NCI-H2196 treated with DMSO at 0.1 percent for 48 hours (cell line): ENCODE measurements at regions not wholly inside any gene's neighbourhood (a gene's known extent, or its start where the extent isn't known, plus 50 kb on each side); places are given as distances from the start of the nearest gene placed in this dataset.
A peak's percentile ranks its signal among the peaks of the same experiment; 100 is the strongest.
"Not testable (repeated sequence)": the region's sequence is repeated elsewhere in the genome, so short reads cannot be mapped to it uniquely, and the experiment has no call there.

Source experiments
- DNase-seq: peaks from one replicate; lab custom pipeline; 2025; ENCODE audit not compliant: unreplicated experiment; lab: John Stamatoyannopoulos, UW

DNA sequence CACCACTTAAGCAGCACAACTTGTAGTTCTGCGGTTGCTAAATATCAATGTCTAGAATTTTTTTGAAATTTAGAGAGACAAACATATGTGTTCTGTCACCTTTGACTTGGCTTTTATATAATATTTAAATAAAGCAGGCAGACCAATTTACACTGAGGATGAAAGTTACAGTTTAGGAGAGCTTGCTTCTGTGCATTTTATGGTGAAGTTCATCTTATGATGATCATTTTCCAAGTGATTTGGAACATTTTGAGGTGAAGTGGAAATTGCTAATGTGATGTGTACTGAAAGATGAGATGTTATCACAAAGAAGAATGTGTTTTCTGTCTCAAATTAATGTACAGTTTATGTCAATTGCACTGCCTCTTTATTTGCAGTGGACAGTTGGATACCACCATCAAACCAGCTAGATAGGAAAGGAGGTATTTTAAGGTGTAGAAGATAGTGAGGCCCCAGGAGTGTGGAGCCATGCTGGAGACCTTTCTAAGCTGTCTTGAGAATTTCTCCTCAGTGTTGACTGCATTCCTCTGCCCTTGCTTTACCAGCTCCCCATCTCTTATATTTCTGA, 461.9 kb downstream of the UTRN start:
- DNase-seq, result no peak

DNA sequence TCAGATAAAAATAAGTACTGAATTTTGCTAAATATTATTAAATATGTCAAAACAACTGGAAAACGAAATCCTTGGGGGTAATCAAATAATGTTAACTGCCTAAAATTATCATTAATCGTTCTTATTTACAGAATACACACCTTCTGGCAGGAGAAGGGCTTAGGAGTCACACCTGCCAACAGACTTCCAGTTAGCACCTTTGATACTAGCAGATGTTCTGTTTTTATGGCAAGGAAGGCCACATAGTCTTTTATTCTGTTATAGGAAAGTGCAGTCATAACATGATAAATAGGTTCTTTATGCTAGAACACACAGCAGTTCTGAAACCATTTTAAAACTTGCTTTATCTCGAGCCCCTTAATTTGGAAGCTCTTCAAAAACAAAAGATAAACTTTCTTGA, 464.1 kb downstream of the UTRN start:
- DNase-seq, result peak; percentile 76

- DNase-seq, result no peak
These were observed 468.0 kb downstream of the UTRN start for GRCh38 chr6:144753023-144753705.

- no peak for DNase-seq
These were observed 471.3 kb downstream of the UTRN start for GRCh38 chr6:144756469-144756868.

DNA sequence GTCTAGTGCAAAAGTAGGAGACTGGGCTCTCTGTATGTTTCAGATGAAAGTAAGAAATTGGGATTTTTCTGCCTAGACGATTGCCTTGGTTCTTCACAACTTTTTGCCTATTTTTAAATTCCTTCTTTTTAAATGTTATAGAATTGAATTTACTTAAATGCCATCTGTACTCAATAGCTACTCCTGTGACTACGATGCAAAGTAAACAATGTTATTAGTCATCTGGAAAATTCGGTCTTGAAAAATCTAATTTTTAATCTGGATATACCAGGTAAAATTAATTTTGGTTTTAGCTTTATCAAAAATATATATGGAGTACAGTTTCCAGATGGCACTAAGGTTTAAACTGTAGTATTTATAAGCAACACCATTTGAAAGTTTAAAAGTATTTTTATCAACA, 472.2 kb downstream of the UTRN start:
- no peak for DNase-seq

- no peak for DNase-seq
These were observed 472.6 kb downstream of the UTRN start for GRCh38 chr6:144757730-144758129.

GRCh38 chr6:144758602-144759001, 473.5 kb downstream of the UTRN start:
- no peak for DNase-seq

DNA sequence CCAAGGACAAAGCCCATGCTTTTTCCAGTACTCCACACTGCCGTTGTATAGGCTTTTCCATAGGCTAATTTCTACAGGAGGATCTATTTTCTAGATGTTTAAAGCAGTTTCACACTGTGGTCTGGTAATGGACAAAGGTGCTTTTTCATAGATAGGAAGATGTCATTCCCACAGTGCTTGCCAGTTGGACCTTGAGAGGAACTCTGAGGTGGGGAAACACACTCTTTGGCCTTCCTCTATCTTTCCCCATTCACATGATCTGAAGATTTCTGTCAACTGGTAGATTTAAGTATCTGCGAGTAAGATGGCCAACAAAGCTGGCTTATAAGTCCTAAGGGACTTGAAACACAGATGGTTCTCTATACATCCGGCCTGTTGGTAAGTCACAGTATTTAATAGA, 477.3 kb downstream of the UTRN start:
- DNase-seq, result no peak

DNA sequence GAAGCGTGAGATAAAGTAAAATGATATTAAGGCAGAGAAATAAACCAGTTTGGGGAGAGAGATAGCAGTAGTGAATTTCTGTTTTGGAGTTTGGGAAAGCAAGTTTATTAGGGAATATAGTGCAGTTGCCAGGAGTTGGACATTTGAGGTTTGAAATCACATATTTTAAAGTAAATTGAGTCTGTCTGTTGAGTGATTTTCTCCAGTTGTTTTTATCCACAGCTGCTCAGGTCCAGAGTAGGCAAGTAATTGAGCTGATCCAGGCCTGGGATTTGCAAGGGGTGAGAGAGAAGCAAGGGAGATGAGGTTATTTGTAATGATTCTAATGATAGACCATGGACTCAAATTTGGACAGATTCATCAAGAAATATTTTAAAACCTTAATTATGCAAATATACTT, 481.9 kb downstream of the UTRN start:
- DNase-seq, result no peak

DNA sequence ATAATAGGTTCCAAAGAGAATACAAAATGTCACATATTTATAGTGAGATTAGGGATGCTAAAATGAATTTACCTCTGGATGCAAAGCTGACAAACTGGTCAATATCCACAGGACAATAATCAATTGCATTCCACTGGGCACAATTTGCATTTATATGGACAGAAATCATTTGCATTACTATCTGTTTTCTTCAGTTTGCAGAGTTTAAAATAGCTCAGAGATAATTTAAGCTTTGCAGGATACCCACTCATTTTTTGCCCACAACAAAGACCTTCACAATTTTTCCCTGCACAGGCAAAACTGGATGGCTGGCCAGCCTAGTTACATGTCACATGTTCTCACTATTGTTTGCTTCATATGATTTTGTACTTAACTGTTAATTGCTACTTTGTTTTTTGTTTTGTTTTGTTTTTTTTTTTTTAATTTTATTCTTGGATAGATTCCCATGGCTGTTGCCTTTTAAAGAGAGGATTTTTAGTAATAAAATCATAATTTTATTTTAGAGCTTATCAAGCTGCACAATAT, 483.5 kb downstream of the UTRN start:
- no peak for DNase-seq

DNA sequence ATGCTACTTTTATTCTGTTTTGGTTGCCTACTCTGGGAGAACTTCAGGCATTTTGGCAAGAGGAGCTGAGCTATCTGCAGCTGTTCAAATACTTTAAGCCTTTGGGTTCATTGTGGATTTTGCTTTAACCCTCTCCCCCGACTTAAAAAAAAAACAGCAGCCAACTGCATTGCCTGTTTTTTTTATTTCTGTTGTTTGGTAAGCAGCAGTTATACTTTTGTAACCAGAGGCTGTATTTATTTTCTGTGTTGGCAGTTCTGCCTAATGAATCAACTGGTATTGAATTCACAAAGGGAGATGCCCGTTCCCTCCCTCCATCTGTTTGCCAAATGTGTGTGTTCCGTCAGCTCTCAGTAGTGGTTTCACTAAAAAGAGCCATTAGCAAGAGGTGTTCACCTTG, 484.0 kb downstream of the UTRN start:
- peak; percentile 86 for DNase-seq

DNA sequence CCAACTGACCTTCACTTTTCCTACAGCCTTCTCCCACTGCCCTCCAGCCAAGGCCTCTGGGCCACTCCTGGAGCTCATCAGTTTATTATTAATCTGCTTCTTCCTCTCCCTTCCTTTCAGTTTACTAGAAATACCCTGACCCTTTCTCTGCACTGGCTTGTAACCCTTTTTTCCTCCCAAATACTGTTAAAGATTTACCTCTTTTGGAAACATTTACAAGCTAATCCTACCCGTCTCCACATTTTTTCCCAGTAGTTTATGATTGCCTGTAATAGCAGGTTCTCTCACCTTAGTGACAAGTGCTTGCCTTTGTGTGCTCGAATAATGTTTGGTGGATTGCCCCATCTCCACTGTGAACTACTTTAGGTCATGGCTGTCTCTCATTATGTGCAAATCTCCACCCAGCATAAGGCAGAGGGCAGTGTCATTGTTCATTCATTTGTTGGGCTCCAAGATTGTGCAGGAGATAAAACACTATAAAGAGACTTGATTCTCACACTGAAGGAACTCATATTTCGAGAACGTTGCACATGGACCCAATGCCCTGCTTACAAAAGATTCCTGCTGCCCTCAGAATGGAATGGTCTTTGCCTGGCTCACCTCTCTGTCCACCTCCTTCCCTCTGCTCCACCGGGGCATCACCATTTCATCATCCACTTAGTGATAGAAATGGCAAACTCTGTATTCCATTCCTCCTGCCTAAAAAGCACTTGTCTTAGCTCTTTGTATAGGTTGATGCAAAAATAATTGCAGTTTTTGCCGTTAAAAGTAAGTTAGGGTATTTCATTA, 491.1 kb downstream of the UTRN start:
- DNase-seq, result no peak

DNA sequence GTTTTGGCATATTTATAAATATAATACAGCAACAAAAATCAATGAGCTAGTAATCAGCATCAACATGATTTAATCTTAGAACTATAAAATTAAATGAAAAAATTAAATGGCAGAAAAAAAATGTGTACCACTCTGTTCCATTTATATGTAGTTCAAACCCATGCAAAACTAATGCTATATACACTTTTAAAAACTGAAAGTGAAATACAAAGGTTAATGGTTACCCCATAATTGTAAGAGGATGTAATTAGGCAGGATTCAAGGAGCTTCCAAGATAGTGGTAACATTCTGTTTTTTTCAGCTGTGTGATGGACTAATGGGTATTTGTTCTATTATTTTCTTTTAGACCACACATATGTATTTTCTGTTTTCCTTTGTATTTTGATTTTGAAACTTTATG, 492.1 kb downstream of the UTRN start:
- DNase-seq, result no peak

DNA sequence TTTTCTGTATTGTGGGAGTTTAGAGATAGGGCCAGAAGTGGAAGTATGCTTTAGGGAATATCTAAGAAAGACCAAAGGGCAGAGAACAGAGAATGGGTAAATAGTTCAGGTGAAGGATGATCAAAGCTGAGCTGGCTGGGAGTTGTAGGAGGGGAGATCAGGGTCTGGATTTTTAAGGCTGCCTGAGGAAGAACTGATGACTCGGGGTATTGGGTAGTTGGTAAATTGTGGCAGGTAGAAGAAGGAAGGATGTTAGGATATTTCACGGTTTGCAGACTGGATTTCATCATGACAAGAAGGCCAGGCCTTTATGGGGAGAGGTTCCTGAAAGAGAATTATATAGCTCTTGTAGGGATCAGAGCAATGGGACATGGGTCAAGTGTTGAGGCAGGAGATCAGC, 492.9 kb downstream of the UTRN start:
- DNase-seq, result no peak

GRCh38 chr6:144778773-144779492, 493.8 kb downstream of the UTRN start:
- DNase-seq, result no peak

DNA sequence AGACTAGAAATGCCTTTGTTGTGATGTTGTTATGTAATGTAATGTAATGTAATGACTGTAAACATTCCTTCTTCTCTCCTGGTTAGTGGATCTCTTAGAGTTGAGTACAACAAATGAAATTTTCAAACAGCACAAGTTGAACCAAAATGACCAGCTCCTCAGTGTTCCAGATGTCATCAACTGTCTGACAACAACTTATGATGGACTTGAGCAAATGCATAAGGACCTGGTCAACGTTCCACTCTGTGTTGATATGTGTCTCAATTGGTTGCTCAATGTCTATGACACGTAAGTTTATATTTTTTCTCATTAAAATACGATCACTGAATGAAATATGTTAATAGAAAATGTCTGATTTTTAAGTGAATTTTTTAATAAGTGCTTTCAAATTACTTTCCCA, 496.7 kb downstream of the UTRN start:
- no peak for DNase-seq

GRCh38 chr6:144782634-144783033, 497.5 kb downstream of the UTRN start:
- no peak for DNase-seq

GRCh38 chr6:144785056-144785455, 499.9 kb downstream of the UTRN start:
- no peak for DNase-seq

DNA sequence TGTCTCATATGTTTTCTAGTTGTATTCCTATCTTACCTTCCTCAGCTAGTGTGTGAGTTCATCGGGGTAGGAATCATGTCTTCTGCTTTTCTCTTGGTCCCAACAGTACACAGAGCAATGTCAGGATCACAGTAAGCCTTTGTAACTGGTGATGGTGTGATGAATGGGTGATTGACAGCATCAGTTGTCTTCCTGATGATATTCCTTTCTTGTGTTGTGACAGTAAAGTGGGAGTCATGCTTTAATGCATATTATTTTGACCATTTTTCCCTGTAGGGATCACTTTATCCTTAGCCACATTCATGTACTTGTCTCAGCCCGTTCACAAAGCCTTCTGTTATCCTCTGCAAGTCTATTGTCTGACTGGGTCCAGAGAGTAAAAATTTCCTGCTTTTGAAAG, 501.7 kb downstream of the UTRN start:
- no peak for DNase-seq

- no peak for DNase-seq
These were observed 508.6 kb downstream of the UTRN start for GRCh38 chr6:144793744-144794143.

DNA sequence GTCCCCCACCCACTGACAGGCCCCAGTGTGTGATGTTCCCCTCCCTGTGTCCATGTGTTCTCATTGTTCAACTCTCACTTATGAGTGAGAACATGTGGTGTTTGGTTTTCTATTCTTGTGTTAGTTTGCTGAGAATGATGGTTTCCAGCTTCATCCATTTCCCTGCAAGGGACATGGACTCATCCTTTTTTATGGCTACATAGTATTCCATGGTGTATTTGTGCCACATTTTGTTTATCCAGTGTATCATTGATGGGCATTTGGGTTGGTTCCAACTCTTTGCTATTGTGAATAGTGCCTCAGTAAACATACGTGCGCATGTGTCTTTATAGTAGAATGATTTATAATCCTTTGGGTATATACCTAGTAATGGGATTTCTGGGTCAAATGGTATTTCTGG, 509.9 kb downstream of the UTRN start:
- not testable (repeated sequence) for DNase-seq
